Suprapubic skin (tissue), 4 donors: ENCODE measurements at regions not wholly inside any gene's neighbourhood (a gene's known extent, or its start where the extent isn't known, plus 50 kb on each side); places are given as distances from the start of the nearest gene placed in this dataset.

ENCODE experiments used
- DNase-seq, 2 donors: peaks; one replicate each; pipeline ENCODE4 v3.0.0-alpha.2; 2019; ENCODE audit warnings: low spot score in 2 of 2
- H3K27ac ChIP-seq: fragments of 200-600 bp; sonication (generic); one replicate; pipeline ENCODE4 v1.5.1; 2019
- H3K27me3 ChIP-seq: fragments of 200-600 bp; sonication (generic); one replicate; pipeline ENCODE4 v1.5.1; 2019
- H3K36me3 ChIP-seq: fragments of 200-600 bp; sonication (generic); one replicate; pipeline ENCODE4 v1.5.1; 2019
- H3K4me1 ChIP-seq: fragments of 200-600 bp; sonication (generic); one replicate; pipeline ENCODE4 v1.5.1; 2019
- H3K4me3 ChIP-seq: fragments of 200-600 bp; sonication (generic); one replicate; pipeline ENCODE4 v1.5.1; 2019; ENCODE audit warnings: mild to moderate bottlenecking
- H3K9me3 ChIP-seq: fragments of 200-600 bp; sonication (generic); one replicate; pipeline ENCODE4 v1.5.1; 2019
- CTCF ChIP-seq, 2 donors: fragments of 200-600 bp in 1 of 2; fragments of 450-650 bp in 1 of 2; sonication (generic) in 1 of 2; IDR thresholded peaks; one replicate each; pipeline ENCODE4 v1.5.1; 2016 to 2019; ENCODE audit warnings: antibody characterized with exemption in 2 of 2, mild to moderate bottlenecking in 1 of 2, moderate library complexity in 1 of 2
- EP300 ChIP-seq: sonication (generic); formaldehyde crosslinking; IDR thresholded peaks from one replicate; pipeline ENCODE4 v1.6.1; 2017; ENCODE audit warnings: antibody characterized with exemption
- POLR2A ChIP-seq, 2 donors: fragments of 450-650 bp; IDR thresholded peaks; one replicate each; pipeline ENCODE4 v1.6.1; 2017; ENCODE audit warnings: antibody characterized with exemption in 2 of 2, mild to moderate bottlenecking in 2 of 2, moderate library complexity in 2 of 2
- POLR2AphosphoS5 ChIP-seq, 3 donors: sonication (generic); formaldehyde crosslinking; IDR thresholded peaks; one replicate each; pipeline ENCODE4 v1.6.1; 2017; ENCODE audit warnings: antibody characterized with exemption in 3 of 3
- WGBS: methylation state at CpG from one replicate; pipeline ENCODE4 v1.1.5; 2018; 5-methylcytosine and 5-hydroxymethylcytosine counted together

- Histone ChIP-seq H3K36me3 (no peaks in the 10 kb centered on the region), H3K9me3 (no peaks in the 10 kb centered on the region), H3K4me3 (no peak overlapping the region), H3K27ac (no peak overlapping the region), H3K4me1 (no peaks in the 10 kb centered on the region), H3K27me3 (no peaks in the 10 kb centered on the region)
- 42% methylated on average over 2 of the region's 2 CpGs for WGBS
- DNase-seq: no peak
- TF ChIP-seq CTCF (IDR thresholded peaks at IDR 0.05): peak in 1 of 2 donors; percentile 20
- no peak for TF ChIP-seq EP300
Observed at GRCh38 chr4:33649015-33649414, 2595.3 kb downstream of the ARAP2 start.

- H3K27me3 ChIP-seq: no peaks in the 10 kb centered on the region
- no peak for DNase-seq
- no peaks in the 10 kb centered on the region for H3K4me1 ChIP-seq
- no peaks in the 10 kb centered on the region for H3K36me3 ChIP-seq
- H3K9me3 ChIP-seq: no peaks in the 10 kb centered on the region
- no peak overlapping the region for H3K4me3 ChIP-seq
- TF ChIP-seq EP300 (no peak), CTCF (IDR thresholded peaks at IDR 0.05) (no peak), POLR2AphosphoS5 (IDR thresholded peaks at IDR 0.05) (no peak), POLR2A (IDR thresholded peaks at IDR 0.05) (no peak)
- WGBS: 26% methylated on average over 1 of the region's 1 CpG
- no peak overlapping the region for H3K27ac ChIP-seq
Observed at GRCh38 chr4:33649471-33649870, 2594.8 kb downstream of the ARAP2 start.

- whole genome bisulfite sequencing: 79% methylated on average over 2 of the region's 2 CpGs
Observed at GRCh38 chr4:33650036-33650435, 2594.3 kb downstream of the ARAP2 start.

GRCh38 chr4:33658971-33659370, 2585.3 kb downstream of the ARAP2 start:
- TF ChIP-seq POLR2AphosphoS5 (IDR thresholded peaks at IDR 0.05) (no peak), POLR2A (IDR thresholded peaks at IDR 0.05) (no peak), EP300 (no peak), CTCF (IDR thresholded peaks at IDR 0.05) (no peak)
- DNase-seq: no peak
- WGBS: 34% methylated on average over 3 of the region's 3 CpGs
- Histone ChIP-seq H3K27me3 (no peaks in the 10 kb centered on the region), H3K4me3 (no peak overlapping the region), H3K36me3 (no peaks in the 10 kb centered on the region), H3K4me1 (no peaks in the 10 kb centered on the region), H3K9me3 (peaks cover 8% of the 10 kb centered on the region), H3K27ac (no peak overlapping the region)

More at GRCh38 chr4:33650036-33650435, 2594.3 kb downstream of the ARAP2 start:
- TF ChIP-seq CTCF (IDR thresholded peaks at IDR 0.05): no peak
- TF ChIP-seq POLR2A (IDR thresholded peaks at IDR 0.05): no peak
- no peak for TF ChIP-seq EP300
- H3K27me3 ChIP-seq: no peaks in the 10 kb centered on the region
- H3K4me3 ChIP-seq: no peak overlapping the region
- no peaks in the 10 kb centered on the region for H3K36me3 ChIP-seq
- H3K9me3 ChIP-seq: no peaks in the 10 kb centered on the region
- H3K4me1 ChIP-seq: no peaks in the 10 kb centered on the region
- DNase-seq: no peak
- H3K27ac ChIP-seq: no peak overlapping the region

GRCh38 chr4:33661636-33662035, 2582.7 kb downstream of the ARAP2 start:
- Histone ChIP-seq H3K36me3 (no peaks in the 10 kb centered on the region), H3K4me3 (no peak overlapping the region), H3K27ac (no peak overlapping the region), H3K9me3 (peaks cover 8% of the 10 kb centered on the region), H3K4me1 (no peaks in the 10 kb centered on the region), H3K27me3 (no peaks in the 10 kb centered on the region)
- TF ChIP-seq EP300: no peak
- no peak for TF ChIP-seq POLR2A (IDR thresholded peaks at IDR 0.05)
- TF ChIP-seq POLR2AphosphoS5 (IDR thresholded peaks at IDR 0.05): no peak
- no peak for TF ChIP-seq CTCF (IDR thresholded peaks at IDR 0.05)
- DNase-seq: no peak
